Right ventricle myocardium inferior (tissue), 1 donor: ENCODE measurements at regions not wholly inside any gene's neighbourhood (a gene's known extent, or its start where the extent isn't known, plus 50 kb on each side); places are given as distances from the start of the nearest gene placed in this dataset.

ENCODE experiments used
- ATAC-seq: fragments of 200-7000 bp; cut with Tn5 transposase; one replicate; pipeline ENCODE4 v1.9.1; 2020; ENCODE audit warnings: mild to moderate bottlenecking, moderate library complexity
- DNase-seq: peaks from one replicate; pipeline ENCODE4 v3.0.0; 2021; ENCODE audit errors: missing footprints
- intact Hi-C: fragments of 100-400 bp; cut with DNase I; formaldehyde crosslinking; loops from one replicate; pipeline ENCODE4 v1.11.0; 2022
- donor health status: DM: no; HTN: yes; CAD: no; lungs with severe emphysema.

DNA sequence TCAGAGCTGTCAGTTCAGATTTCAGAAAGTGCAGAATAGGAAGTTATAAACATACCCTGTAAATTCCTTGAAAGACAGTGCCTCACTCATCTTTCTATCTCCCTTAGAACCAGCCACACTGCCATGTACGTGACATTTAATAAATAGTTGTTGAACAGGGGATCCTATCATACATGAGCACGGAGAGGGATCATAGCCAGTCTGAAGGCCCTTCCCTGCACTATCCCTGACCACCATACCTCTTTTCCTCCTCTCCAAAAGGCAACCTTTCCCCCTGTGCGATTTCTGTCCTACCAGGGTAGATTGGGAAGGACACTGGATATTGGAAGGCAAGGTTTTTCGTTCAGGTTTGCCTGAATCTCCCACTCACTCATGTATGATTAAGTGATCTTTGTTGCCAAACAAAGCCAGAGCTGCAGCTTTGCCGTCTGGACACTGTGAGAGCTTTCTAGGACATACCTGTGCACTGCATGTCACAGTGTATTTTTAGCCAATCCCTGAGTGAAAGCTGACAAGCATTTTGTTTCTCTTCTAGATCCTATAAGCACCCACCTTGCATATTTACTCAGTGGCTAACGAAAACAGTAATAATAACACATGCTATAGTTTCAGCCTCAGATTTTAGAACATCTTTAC, 986.5 kb upstream of the WWC1 start:
- ATAC-seq = peak; percentile 50
- DNase-seq = no peak
- intact Hi-C loops = no loop called here

DNA sequence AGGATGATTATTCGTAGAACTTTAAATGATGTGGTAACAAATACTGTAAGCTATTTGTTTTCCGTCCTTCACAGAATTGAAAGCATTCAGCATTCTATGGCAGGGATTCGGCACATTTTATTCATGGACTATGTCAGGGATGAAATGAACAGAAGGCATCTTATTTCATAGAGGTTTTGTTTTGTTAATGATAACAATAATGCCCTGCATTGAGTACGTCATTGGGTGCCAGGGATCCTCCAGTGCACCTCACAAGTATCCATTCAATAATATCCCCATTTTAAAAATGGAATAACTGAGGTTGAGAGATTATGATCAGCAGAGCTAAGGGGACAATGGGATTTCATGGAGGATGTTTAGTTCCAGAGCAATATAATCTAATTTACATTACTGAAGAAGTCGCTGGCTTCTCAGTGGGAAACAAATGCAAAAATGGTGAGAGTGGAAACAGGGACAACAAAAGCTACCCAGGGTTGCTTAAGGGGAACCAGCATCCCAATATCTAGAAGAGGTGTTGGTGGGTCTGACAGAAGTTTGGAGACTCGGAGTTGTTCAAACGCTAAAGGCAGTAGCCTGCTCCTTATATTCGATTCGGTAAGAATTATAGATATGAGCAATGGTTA, 985.7 kb upstream of the WWC1 start:
- ATAC-seq = no peak
- intact Hi-C loops = no loop called here

DNA sequence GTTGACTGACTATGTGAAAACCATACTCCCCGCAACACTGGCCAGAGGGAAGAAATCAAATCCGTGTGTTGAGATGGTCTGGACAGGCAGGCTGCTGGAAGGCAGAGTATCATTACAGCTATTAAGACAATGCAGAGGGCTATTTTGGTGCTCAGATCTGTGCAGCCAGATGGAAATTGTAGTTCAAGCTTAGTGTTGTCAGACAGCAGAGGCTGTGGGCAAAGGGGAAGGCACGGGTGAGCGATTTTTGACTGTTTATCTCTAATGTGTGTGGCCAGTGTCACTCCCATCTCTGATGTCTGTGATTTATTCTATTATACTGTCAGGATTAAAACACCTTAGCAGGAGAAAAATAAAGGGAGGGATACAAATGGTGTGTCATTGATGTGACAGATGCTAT, 984.4 kb upstream of the WWC1 start:
- intact Hi-C loops = no loop called here
- no peak for DNase-seq
- ATAC-seq = no peak

More for the DNA sequence above, 985.7 kb upstream of the WWC1 start:
- no peak for DNase-seq

DNA sequence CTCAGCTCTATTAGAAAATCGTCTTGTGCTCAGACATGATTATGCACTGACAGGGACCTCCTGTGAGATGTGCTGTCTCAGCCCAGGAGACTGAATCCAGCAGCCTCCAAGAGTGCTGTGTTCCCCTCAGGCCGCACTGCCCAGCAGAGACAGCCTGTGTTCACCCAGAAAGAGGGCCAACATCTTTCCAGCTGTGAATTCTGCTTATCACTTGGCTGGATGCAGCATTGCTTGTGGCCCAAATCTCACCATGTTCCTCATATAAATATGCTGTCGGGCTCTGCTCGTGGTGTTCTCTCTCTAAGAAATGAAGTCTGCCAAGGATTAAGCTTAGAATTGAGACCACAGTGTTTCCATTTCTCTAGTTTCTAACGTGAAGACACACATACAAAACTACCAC, 983.0 kb upstream of the WWC1 start:
- DNase-seq (no peak), ATAC-seq (no peak)
- intact Hi-C loops = no loop called here

DNA sequence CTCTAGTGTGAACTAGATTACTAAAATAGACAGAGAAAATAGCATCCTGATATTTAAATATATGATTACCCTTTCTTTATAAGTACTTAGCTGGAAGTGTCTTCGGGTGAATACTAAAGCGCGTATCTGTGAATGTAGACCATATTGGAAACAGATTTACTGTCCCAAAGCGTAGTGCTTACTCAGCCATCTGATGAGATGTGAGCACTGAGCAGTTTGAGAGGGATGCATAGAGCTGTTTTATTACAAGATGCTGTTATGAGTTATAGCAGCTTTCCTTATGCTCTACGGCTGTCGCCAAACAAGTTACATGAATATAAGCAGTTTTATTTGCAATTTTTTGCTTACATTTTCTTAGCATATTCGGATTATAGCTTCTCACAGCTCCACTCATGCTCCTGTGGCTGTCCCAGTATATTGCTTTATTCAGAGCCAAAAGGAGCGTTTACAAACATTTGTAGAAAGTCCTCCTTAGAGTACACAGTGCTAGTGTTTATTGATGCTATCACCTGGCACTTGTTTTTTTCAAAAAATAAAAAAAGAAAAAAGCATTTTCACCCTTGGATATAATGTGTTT, 981.4 kb upstream of the WWC1 start:
- intact Hi-C loops = no loop called here
- no peak for ATAC-seq
- no peak for DNase-seq

DNA sequence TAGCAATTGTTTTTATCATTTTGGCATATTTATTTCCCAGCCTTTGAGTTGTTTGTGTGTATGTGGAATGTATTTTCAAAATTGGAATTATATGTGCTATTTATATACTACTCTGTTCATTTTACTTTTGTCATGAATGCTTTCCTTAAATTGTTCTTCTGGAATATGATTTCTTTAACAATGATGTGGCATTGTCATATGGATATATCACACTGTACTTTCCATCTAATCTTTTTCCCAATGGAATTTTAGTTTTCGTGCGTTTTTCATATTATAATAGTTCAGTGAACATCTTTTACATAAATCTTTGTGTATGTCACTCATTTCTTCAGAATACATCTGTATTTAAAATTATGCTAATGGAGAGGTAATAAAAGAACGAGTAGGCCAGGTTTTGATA, 980.1 kb upstream of the WWC1 start:
- ATAC-seq (no peak), DNase-seq (no peak)
- intact Hi-C loops = no loop called here

DNA sequence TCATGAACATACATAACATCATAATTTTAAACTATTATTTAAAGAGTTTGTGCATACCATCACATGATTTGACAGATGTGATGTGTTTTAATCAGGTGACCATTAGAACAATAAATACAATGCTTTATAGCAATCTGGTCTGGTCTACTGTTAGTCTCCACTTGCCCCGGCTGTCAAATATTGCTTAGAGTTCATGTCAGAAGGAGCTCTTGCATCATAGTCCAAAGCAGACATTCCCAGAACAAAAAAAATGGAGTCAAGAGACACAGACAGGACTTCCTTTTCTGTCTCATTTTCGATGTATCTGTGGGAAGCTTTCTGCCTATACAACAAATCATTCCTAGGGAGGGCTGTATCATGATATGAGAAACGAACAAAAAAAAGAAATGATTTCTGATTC, 979.2 kb upstream of the WWC1 start:
- DNase-seq = no peak
- ATAC-seq = no peak
- intact Hi-C loops = no loop called here

DNA sequence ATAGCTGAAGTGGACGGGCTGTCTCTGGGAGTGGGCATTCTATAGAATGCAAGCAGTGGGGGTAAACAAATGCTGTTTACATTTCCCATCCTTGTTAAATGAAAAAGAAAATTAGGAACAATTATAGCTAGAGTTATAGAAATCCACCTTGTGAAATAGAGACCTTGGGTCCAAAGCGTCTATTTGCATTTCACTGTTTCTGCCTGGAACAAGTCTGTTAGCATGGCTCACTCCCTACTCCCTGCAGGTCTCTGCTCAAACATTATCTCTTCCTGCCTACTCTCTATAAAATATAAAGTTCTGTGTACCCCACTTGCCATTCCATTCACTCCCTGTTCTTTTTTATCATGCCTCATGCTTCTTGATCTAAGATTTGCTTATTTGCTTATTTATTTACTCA, 975.7 kb upstream of the WWC1 start:
- no peak for ATAC-seq
- no peak for DNase-seq
- intact Hi-C loops = no loop called here

DNA sequence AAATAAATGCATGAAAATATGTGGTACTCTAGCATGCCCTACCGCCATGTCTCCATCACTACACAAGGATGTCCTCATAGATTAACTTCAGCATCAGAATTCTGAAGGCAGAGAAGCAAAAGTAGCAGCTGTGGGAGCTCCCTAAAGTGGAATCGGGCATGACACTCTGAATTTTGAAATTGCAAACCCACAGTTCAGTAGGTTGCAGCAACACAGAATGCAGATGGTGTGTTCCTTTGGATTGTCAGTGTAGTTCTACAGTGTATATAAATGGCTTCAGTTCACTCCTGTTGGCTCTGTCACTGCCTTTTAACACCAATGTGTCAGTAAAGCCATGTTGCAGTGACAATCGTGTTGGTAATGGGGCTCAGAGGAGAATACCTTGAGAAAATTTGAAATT, 973.6 kb upstream of the WWC1 start:
- intact Hi-C loops = no loop called here
- no peak for ATAC-seq
- no peak for DNase-seq

DNA sequence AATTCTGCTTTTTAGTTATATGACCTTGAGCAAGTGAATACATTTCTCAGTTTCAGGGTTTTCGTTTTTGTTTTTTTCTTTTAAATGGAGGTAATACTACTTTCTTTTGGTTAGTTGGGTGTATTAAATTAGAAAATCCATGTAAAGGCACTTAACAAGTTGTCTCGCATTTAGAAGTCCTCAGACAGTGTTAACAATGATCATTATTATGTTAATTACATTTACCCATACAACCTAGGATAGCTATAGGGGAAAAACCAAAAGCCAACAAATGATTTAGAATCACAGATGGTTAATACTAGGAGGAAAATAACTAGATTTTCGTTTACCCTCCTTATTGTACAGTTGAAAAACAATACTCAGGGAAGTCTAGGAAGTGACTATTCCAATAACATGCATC, 972.2 kb upstream of the WWC1 start:
- intact Hi-C loops = no loop called here
- no peak for DNase-seq
- no peak for ATAC-seq

DNA sequence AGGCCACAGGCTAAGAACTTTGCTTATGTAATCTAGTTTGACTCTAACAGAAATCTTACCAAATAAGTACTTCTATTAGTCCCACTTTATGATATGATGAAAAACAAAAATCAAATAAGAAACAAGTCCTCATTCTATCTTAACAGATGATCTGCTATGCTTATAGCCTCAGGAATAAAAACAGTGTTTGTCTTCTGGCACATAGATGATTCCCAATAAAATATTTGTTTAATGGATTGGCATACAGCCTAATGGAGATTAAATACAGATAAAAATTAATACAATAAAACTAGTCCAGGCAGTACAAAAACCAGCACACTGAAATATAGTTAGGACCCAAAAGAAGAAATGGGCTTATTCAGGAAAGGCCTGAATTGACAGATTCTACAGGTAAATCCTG, 971.4 kb upstream of the WWC1 start:
- intact Hi-C loops = no loop called here
- DNase-seq = no peak
- no peak for ATAC-seq

DNA sequence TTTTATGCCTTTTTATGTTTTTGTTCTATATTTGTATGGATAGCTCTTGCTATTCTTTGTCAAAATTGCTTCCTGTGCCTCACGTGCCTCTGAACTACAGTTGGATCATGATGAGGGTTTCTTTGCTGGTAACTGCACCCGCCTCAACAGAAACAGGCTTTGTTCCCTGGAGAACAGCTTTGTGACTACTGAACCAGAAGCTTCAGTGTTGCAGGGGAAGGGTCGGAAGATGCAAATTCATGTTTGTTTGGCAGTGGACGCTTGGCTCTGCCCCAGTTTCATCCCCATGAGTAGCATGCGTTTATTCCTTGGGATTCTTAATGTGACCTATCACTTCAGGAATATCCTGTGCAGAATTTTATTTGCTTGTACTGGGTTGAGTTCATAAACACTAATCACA, 959.1 kb upstream of the WWC1 start:
- intact Hi-C loops = no loop called here
- no peak for DNase-seq
- no peak for ATAC-seq

DNA sequence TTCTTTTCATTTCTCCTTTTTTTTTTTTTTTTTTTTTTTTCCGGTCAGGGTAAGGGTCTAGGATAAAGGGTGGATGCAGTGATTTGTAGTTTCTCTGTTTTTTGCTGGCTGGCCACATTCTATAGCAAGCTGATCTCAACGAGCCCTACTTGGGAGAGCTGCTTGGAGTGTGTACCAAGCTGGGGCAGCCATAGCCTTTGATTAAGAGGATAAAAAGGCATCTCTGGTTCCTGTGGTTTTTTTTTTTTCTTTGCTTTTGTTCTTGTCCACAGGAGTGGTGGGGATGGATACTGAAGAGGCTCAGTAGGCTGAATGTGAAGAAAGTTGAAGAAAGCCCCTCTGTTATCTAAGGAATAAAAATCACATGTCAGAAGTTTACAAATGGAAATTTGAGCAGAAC, 955.3 kb upstream of the WWC1 start:
- no peak for DNase-seq

DNA sequence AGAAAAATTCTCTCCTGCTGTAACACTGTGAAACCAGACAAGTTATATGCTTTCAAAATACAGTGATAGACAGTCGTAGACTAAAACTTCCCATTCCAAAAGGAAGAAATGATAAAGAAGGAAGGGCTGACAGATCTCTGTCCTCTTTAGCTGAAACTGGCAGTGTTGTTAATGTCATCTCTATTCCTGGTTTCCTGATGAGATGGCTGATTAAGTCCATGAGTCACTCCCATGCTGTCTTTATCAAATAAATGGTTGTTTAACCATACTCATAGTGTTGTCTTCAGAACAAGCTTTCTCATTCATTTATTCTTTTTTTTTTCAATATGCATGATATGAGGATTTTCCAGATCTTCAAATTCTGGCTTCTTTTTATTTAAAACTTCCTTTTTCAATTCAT, 952.2 kb upstream of the WWC1 start:
- ATAC-seq = no peak
- DNase-seq = no peak
- intact Hi-C loops = no loop called here

More for the DNA sequence above, 955.3 kb upstream of the WWC1 start:
- ATAC-seq = no peak
- intact Hi-C loops = no loop called here

DNA sequence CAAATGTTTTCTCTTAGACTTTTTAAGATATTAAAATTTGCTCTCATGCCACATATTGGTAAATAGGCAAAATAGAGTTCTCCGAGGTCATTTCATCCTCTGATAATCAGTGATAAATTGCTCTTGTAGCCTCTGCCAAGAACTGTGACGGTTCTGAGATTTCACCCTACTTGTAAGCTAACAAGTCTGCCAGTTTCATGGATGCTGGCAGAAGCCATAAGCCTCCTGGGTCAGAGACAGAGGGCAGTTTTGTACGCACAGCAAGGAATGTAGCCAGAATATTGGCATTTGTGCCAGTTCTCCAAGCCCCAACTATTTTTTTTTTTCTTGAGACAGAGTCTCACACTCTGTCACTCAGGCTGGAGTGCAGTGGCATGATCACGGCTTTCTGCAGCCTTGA, 945.0 kb upstream of the WWC1 start:
- no peak for DNase-seq
- intact Hi-C loops = no loop called here
- no peak for ATAC-seq

DNA sequence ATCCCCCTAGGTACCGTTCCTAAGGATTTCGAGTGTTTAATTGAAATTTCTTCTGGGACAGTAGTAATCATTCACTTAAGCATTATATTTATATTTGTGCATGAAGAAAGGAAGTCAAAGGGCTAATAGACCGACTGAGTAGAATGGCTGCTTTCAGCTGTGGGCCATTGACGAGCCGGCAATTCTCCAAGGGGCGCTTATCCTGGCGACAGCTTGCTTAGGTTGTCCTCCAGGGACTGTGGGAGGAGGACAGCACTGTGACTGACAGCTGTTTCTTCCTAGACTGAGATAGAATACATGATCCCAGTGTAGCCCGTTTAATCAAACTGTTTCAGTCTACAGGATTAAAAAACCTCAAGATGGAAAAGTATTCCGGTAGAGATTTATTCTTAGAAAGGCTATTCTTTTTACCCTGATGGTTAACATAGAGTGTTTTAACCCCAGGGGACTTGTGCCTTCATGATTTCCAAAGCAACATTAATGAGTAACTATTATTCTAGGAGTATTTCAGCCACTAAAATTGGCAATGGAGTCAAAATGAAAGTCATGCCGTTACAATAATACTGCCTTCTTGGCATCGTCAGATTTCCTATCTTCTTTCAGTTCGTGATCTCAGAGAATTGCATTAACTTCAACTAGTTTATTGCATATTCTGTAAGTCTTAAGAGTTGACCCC, 943.1 kb upstream of the WWC1 start:
- no peak for DNase-seq
- ATAC-seq = no peak
- intact Hi-C loops = no loop called here

DNA sequence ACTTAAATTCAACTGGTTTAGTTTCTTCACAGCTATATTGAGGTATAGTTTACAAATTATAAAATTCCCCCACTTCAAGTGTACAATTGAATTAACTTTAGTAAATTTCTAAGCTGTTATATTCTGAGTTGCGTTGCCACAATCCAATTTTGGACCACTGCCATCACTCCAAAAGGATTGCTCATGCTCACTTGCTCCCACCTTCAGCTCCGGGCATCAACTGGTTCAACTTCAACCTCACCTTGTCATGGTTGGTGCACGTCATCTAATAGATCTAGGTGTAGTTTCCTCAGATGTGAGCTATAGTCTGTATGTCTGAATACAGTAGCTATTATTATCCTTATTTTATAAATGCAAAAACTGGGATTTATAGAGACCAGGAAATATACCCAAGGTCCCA, 942.5 kb upstream of the WWC1 start:
- DNase-seq = no peak
- no peak for ATAC-seq
- intact Hi-C loops = no loop called here

DNA sequence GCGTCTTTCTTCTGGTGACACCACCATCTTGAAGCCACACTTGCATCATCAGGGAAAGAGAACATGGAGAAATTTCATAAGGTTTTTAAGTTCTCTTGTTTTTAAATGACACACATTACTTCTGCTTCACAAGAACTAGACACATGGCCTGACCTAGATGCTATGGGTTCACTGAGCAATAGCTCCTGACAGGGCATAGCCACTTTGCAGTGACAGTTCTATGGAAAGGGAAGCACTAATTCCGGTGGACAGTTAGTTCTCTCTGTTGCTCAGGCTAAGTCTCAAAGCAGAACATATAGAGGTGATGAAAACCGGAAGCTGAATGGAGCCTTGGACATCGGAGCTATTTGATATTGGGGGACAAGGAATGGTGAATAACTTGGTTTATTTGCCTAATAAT, 940.1 kb upstream of the WWC1 start:
- no peak for DNase-seq
- no peak for ATAC-seq
- intact Hi-C loops = no loop called here

DNA sequence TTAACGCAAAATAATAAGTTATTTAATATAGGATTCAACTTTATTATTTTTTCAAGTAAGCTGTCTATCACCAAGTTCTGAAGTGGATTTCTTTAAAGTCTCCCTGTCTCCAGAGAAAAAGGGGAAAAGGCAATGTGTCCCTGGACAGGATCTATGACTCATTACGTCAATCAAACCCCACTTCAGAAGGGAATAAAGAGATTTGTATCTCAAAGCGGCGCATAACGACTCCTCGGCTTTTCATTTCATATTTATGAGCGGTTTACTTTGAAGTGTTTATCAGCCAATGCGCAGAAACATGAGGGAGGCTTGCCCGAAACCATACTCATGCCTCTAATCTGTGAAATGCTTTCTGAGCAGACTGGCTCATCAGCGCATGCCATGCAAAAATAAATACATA, 938.6 kb upstream of the WWC1 start:
- intact Hi-C loops = no loop called here
- ATAC-seq = no peak
- no peak for DNase-seq

DNA sequence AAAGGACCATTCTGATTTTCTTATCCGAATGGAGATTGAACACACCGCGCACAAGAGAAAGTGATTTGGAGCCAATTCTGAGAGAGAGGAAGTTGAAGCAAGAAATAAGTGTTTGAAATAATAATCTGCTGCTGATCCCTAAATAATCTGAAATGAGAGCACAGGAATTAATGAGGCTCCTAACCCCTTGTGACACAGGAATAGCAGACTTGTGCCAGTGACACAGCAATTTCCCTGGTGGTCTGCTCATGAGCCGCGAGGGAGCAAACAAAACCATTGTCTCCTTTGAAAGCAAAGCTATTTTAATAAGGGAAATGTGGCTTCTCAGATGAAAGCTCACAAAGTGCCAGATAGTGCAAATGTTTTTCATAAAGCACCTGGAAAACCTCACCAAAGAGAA, 936.1 kb upstream of the WWC1 start:
- intact Hi-C loops = no loop called here

More for the DNA sequence above, 936.1 kb upstream of the WWC1 start:
- ATAC-seq = no peak
- no peak for DNase-seq
